HG03039 (cell line): ENCODE measurements at regions not wholly inside any gene's neighbourhood (a gene's known extent, or its start where the extent isn't known, plus 50 kb on each side); places are given as distances from the start of the nearest gene placed in this dataset.
"Not testable (repeated sequence)": the region's sequence is repeated elsewhere in the genome, so short reads cannot be mapped to it uniquely, and the experiment has no call there.

ENCODE experiments used
- ATAC-seq: cut with Tn5 transposase; IDR thresholded peaks from one replicate; pipeline ENCODE4 v1.9.1; 2021; ENCODE audit warnings: mild to moderate bottlenecking, moderate library complexity; ENCODE audit not compliant: unreplicated experiment

GRCh38 chr6:20263059-20263458, 50.8 kb upstream of the MBOAT1 start:
- ATAC-seq = no peak

GRCh38 chr6:20265842-20266241, 53.6 kb upstream of the MBOAT1 start:
- ATAC-seq = no peak

GRCh38 chr6:20266851-20267608, 54.8 kb upstream of the MBOAT1 start:
- ATAC-seq = no peak

GRCh38 chr6:20269181-20269580, 56.9 kb upstream of the MBOAT1 start:
- no peak for ATAC-seq

- ATAC-seq = no peak
Observed at GRCh38 chr6:20271818-20272217, 59.5 kb upstream of the MBOAT1 start.

GRCh38 chr6:20274137-20274536, 61.9 kb upstream of the MBOAT1 start:
- ATAC-seq = no peak

- ATAC-seq = not testable (repeated sequence)
Observed at GRCh38 chr6:20275837-20276236, 63.6 kb upstream of the MBOAT1 start.

GRCh38 chr6:20277724-20278123, 65.5 kb upstream of the MBOAT1 start:
- ATAC-seq = not testable (repeated sequence)

GRCh38 chr6:20279051-20279450, 66.8 kb upstream of the MBOAT1 start:
- ATAC-seq = no peak

GRCh38 chr6:20279608-20280287, 67.5 kb upstream of the MBOAT1 start:
- no peak for ATAC-seq

- ATAC-seq = no peak
Observed at GRCh38 chr6:20280288-20280621, 68.0 kb upstream of the MBOAT1 start.

- no peak for ATAC-seq
Observed at GRCh38 chr6:20284672-20285071, 72.4 kb upstream of the MBOAT1 start.

GRCh38 chr6:20286968-20287565, 74.8 kb upstream of the MBOAT1 start:
- no peak for ATAC-seq

- peak; percentile 75 for ATAC-seq
Observed at GRCh38 chr6:20291764-20292580, 79.7 kb upstream of the MBOAT1 start.

- ATAC-seq = no peak
Observed at GRCh38 chr6:20292905-20293304, 80.6 kb upstream of the MBOAT1 start.

GRCh38 chr6:20301256-20301655, 89.0 kb upstream of the MBOAT1 start:
- ATAC-seq = no peak

- ATAC-seq = no peak
Observed at GRCh38 chr6:20302168-20302567, 89.9 kb upstream of the MBOAT1 start.

GRCh38 chr6:20302702-20303251, 90.5 kb upstream of the MBOAT1 start:
- no peak for ATAC-seq

GRCh38 chr6:20306491-20306890, 94.2 kb upstream of the MBOAT1 start:
- ATAC-seq = no peak

GRCh38 chr6:20309186-20309585, 92.5 kb upstream of the E2F3 start:
- no peak for ATAC-seq

- ATAC-seq = no peak
Observed at GRCh38 chr6:20310185-20310584, 91.5 kb upstream of the E2F3 start.
